ENCODE measurements at regions not wholly inside any gene's neighbourhood (a gene's known extent, or its start where the extent isn't known, plus 50 kb on each side); places are given as distances from the start of the nearest gene placed in this dataset.

- whole genome bisulfite sequencing, 2 experiments (ENCODE audit: insufficient coverage in 2 of 2), result 50% methylated on average over 1 of the region's 2 CpGs; no CpG with 5 or more reads in 1 of the 2 experiments
- H3K4me3 ChIP-seq (ENCODE audit: extremely low read depth, insufficient read depth, low read length, poor library complexity, severe bottlenecking), result no peak overlapping the region
- no peaks in the 10 kb centered on the region for H3K4me1 ChIP-seq (ENCODE audit: control insufficient read depth, insufficient read depth, low read length, poor library complexity, severe bottlenecking)
- no peaks in the 10 kb centered on the region for H3K36me3 ChIP-seq (ENCODE audit: control insufficient read depth, insufficient read depth, low read length)
- H3K27ac ChIP-seq (ENCODE audit: low read depth, low read length, severe bottlenecking), result no peak overlapping the region
- H3K9me3 ChIP-seq (ENCODE audit: control insufficient read depth, low read length), result no peaks in the 10 kb centered on the region
Measured at GRCh38 chr5:124895236-124895635, 148.8 kb upstream of the ZNF608 start.

DNA sequence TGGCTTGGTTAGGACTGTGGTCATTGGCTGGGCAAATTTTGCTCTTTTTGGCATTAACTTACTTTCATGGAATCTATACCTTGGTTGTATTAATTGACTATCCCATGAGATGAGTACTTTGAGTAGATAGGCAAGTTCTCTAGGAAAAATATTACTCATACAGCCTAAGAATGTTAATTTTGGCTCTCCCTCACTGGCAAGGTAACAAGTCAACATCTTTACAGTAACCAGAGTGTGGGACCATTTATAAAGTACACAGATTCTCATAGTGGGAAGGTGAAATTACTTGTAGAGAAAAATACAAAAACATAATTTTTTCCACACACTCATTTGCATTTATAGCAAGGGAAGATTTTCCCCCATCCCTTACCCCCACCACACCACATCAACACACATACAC is 154.6 kb upstream of the ZNF608 start:
- Histone ChIP-seq H3K9me3 (ENCODE audit: control insufficient read depth, low read length) (no peaks in the 10 kb centered on the region), H3K4me3 (ENCODE audit: extremely low read depth, insufficient read depth, low read length, poor library complexity, severe bottlenecking) (no peak overlapping the region), H3K4me1 (ENCODE audit: control insufficient read depth, insufficient read depth, low read length, poor library complexity, severe bottlenecking) (peaks cover 16% of the 10 kb centered on the region), H3K27ac (ENCODE audit: low read depth, low read length, severe bottlenecking) (no peak overlapping the region), H3K36me3 (ENCODE audit: control insufficient read depth, insufficient read depth, low read length) (no peaks in the 10 kb centered on the region)

DNA sequence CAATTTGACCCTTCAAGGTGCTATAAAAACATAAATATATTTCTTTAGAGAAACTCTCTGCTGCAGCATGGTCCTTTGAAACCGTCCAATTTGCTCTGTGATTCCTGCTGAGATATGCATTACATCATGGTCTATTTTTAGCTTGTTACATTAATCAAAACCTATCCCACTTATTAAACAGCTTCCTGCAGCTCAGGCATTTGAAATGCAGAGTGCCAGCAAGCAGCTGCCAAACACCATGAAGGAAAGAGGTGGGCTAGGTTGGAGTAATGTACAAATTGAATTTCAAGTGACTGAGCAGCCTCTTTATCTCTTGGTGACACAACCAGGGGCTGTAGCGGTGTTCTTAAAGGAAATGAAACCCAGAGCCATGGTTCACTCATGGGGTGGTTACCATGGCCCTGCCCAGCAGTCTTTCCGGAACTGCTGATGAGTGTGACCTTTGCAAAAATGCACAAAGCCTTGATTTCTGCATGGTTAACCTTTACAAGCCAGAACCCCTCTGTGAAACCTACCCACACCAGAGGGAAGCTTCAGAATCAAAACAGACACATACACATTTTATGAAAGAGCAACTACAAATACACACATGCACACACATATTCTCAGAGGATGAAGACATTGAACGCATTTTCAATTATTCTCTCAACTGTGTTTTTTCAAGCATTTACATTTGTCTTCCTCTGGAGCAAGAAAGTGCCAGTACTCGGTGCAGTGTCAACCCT is 155.8 kb upstream of the ZNF608 start:
- 46 to 54% methylated on average over 2 to 3 of the region's 5 CpGs for WGBS, 2 experiments (ENCODE audit: insufficient coverage in 2 of 2)
- Histone ChIP-seq H3K27ac (ENCODE audit: low read depth, low read length, severe bottlenecking) (peak overlapping the region; percentile 71), H3K4me3 (ENCODE audit: extremely low read depth, insufficient read depth, low read length, poor library complexity, severe bottlenecking) (no peak overlapping the region), H3K36me3 (ENCODE audit: control insufficient read depth, insufficient read depth, low read length) (no peaks in the 10 kb centered on the region), H3K9me3 (ENCODE audit: control insufficient read depth, low read length) (no peaks in the 10 kb centered on the region), H3K4me1 (ENCODE audit: control insufficient read depth, insufficient read depth, low read length, poor library complexity, severe bottlenecking) (peaks cover 28% of the 10 kb centered on the region)

DNA sequence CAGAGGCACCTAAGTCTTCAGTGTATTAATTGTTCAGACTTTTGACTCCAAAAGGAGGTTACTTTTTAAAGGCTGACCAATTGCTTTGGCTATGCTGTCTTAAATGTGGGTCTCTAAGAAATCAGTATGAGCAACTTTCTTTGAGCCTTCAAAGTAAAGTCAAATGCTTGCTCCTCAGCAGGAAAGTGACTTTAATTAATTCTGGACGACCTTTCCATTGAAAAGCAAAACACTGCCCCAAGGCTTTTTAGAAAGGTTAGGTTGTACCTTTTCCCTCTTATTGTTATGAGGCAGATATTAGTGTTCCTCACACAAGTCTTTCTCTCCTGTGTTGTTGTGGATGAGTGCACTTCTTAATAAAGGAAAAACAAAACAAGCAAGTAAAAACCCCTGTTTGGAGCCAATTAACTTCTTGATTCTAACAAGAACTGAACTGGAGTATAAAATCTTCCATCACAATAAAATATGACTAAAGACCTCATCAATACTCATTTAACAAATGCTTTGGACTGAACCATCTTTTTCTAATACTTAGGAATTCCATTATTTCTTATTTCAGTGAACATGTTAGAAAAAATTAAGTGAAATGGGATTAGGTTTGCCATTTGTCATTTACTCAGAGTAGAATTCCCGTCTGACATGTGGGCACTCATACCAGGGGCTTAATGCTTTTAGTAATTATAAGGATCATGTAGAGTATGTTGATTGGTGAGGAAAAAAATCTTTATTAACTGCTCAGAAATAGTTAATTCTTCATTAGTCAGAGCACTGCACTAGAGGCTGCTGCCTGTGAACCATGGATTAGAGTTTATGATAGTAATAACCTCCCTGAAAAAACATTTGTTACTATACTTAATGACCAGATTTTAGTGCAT is 159.1 kb upstream of the ZNF608 start:
- H3K9me3 ChIP-seq (ENCODE audit: control insufficient read depth, low read length), result no peaks in the 10 kb centered on the region
- peaks cover 51% of the 10 kb centered on the region for H3K4me1 ChIP-seq (ENCODE audit: control insufficient read depth, insufficient read depth, low read length, poor library complexity, severe bottlenecking)
- H3K27ac ChIP-seq (ENCODE audit: low read depth, low read length, severe bottlenecking), result peak overlapping the region; percentile 84
- no peak overlapping the region for H3K4me3 ChIP-seq (ENCODE audit: extremely low read depth, insufficient read depth, low read length, poor library complexity, severe bottlenecking)
- no peaks in the 10 kb centered on the region for H3K36me3 ChIP-seq (ENCODE audit: control insufficient read depth, insufficient read depth, low read length)
- WGBS, 2 experiments (ENCODE audit: insufficient coverage in 2 of 2), result 88% methylated on average over 1 of the region's 2 CpGs; no CpG with 5 or more reads in 1 of the 2 experiments

DNA sequence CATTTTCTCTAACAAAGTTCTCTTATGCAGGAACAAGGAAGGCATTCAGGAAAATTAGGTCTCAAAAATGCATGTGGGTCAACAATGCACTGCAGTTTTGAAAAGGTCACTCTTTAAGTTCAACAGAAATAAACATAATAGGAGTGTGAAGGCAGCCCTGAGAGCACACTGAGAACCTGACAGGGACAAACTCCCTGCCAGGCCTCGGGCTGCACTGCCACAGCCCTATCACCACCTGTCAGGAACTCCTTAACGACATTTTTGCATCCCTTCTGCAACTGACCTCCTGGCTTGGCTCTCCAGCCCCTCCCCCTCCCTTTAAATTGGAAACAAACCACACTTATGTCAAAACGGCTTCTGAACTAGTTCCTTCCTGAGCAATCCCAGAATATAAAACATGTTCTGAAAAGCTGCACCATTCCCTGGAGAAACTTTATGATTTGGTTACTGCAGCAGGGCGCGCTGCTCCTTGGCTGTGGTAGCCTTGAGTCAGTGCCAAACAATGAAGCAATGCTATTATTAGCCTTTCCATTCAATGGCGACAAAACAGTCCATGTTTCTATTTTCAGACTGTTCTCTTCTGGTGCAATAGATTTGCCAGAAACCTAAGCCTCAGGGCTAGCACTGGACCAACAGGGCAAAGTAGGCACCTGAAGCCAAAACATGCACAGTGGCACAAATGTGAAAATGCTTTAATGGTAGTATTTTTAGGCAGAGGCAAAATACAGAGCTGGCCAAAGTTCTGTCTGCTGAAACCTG is 160.1 kb upstream of the ZNF608 start:
- 20 to 31% methylated on average over 4 to 6 of the region's 6 CpGs for WGBS, 2 experiments (ENCODE audit: insufficient coverage in 2 of 2)
- Histone ChIP-seq H3K4me1 (ENCODE audit: control insufficient read depth, insufficient read depth, low read length, poor library complexity, severe bottlenecking) (peaks cover 51% of the 10 kb centered on the region), H3K9me3 (ENCODE audit: control insufficient read depth, low read length) (no peaks in the 10 kb centered on the region), H3K4me3 (ENCODE audit: extremely low read depth, insufficient read depth, low read length, poor library complexity, severe bottlenecking) (no peak overlapping the region), H3K36me3 (ENCODE audit: control insufficient read depth, insufficient read depth, low read length) (no peaks in the 10 kb centered on the region), H3K27ac (ENCODE audit: low read depth, low read length, severe bottlenecking) (peak overlapping the region; percentile 84)

- no peak overlapping the region for H3K4me3 ChIP-seq (ENCODE audit: extremely low read depth, insufficient read depth, low read length, poor library complexity, severe bottlenecking)
- peaks cover 45% of the 10 kb centered on the region for H3K4me1 ChIP-seq (ENCODE audit: control insufficient read depth, insufficient read depth, low read length, poor library complexity, severe bottlenecking)
- peak overlapping the region; percentile 84 for H3K27ac ChIP-seq (ENCODE audit: low read depth, low read length, severe bottlenecking)
- H3K36me3 ChIP-seq (ENCODE audit: control insufficient read depth, insufficient read depth, low read length), result no peaks in the 10 kb centered on the region
- H3K9me3 ChIP-seq (ENCODE audit: control insufficient read depth, low read length), result no peaks in the 10 kb centered on the region
- WGBS, 2 experiments (ENCODE audit: insufficient coverage in 2 of 2), result 82 to 85% methylated on average over 5 to 7 of the region's 12 CpGs
Measured at GRCh38 chr5:124907098-124907644, 160.7 kb upstream of the ZNF608 start.

DNA sequence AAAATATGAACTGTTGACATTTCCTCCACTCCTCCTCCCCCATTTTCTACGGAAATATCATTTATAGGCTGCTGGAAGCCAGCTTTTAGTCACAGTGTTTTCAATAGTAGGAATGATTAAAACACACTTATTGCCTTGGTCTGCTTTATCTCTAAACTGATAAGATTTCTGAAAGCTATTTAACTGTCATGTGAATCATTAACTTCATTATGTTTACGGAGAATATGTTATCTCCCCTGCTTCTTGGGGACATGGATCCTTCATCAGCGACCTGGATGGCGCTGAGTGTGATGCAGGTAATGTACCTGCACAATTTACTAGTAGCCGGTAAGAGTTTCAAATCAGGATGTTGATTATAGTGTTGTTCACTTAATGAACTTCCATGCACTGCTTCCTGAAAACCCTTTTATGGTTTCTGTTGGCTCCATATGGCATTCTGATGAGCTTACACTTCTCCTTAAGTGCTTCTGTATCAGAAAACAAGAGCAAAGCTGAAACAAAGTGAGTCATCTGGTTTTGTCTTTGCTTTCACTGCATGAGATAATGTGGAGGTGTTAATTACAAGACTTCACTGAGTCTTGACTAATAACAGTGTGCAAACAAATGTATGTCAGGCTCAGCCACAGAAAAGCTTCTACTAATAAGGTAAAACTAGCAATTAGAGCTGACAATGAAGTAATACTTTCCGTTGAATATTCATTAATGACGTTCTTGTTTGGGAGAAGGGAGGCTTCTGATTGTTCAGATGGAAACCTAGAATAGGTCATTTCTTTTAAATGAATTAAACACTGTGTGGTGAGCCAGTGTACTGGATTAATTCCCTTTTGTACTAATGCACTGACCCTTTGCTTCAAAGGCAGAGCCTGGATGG is 162.4 kb upstream of the ZNF608 start:
- H3K27ac ChIP-seq (ENCODE audit: low read depth, low read length, severe bottlenecking), result peak overlapping the region; percentile 48

GRCh38 chr5:124909734-124910133 is 163.3 kb upstream of the ZNF608 start:
- Histone ChIP-seq H3K36me3 (ENCODE audit: control insufficient read depth, insufficient read depth, low read length) (no peaks in the 10 kb centered on the region), H3K4me3 (ENCODE audit: extremely low read depth, insufficient read depth, low read length, poor library complexity, severe bottlenecking) (no peak overlapping the region), H3K9me3 (ENCODE audit: control insufficient read depth, low read length) (no peaks in the 10 kb centered on the region), H3K4me1 (ENCODE audit: control insufficient read depth, insufficient read depth, low read length, poor library complexity, severe bottlenecking) (peaks cover 39% of the 10 kb centered on the region), H3K27ac (ENCODE audit: low read depth, low read length, severe bottlenecking) (no peak overlapping the region)
- WGBS, 2 experiments (ENCODE audit: insufficient coverage in 2 of 2), result 93 to 97% methylated on average over 3 to 4 of the region's 5 CpGs

More for the DNA sequence above, 162.4 kb upstream of the ZNF608 start:
- H3K4me1 ChIP-seq (ENCODE audit: control insufficient read depth, insufficient read depth, low read length, poor library complexity, severe bottlenecking), result peaks cover 39% of the 10 kb centered on the region
- H3K9me3 ChIP-seq (ENCODE audit: control insufficient read depth, low read length), result no peaks in the 10 kb centered on the region
- WGBS, 2 experiments (ENCODE audit: insufficient coverage in 2 of 2), result 71 to 74% methylated on average over 4 to 6 of the region's 7 CpGs
- H3K4me3 ChIP-seq (ENCODE audit: extremely low read depth, insufficient read depth, low read length, poor library complexity, severe bottlenecking), result no peak overlapping the region
- H3K36me3 ChIP-seq (ENCODE audit: control insufficient read depth, insufficient read depth, low read length), result no peaks in the 10 kb centered on the region

DNA sequence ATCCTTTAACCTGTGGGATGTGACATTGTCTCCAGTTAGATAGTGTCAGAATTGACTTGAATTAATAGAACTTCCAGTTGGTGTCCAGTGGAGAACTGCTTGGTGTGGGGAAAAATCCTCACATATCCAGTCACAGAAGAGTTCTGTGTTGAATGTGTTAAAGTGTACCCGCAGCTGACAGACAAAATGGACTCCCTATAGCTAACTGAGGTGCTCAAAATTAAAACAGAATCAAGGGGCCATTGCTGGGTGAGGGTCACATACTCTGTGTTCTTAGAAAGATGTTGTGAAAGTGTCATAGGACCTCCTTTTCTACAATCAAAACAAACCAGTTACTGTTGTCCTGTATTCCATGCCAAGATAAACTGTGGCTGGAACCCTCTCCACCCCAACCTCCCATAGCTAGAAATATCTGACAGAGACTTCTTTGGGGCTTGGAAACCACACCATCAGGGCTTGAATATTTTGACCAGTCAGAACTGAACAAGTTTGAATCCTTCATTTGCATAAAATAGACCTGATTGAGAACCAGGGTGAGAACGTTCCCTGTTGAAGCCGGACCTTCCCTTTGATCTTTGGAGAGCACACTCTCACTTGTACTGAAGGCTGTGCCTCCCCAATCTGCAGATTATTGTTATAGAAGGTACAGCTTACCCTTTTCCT is 164.0 kb upstream of the ZNF608 start:
- Histone ChIP-seq H3K4me3 (ENCODE audit: extremely low read depth, insufficient read depth, low read length, poor library complexity, severe bottlenecking) (no peak overlapping the region), H3K36me3 (ENCODE audit: control insufficient read depth, insufficient read depth, low read length) (no peaks in the 10 kb centered on the region), H3K4me1 (ENCODE audit: control insufficient read depth, insufficient read depth, low read length, poor library complexity, severe bottlenecking) (peaks cover 39% of the 10 kb centered on the region), H3K9me3 (ENCODE audit: control insufficient read depth, low read length) (no peaks in the 10 kb centered on the region), H3K27ac (ENCODE audit: low read depth, low read length, severe bottlenecking) (no peak overlapping the region)
- whole genome bisulfite sequencing, 2 experiments (ENCODE audit: insufficient coverage in 2 of 2), result 80 to 100% methylated on average over 1 to 2 of the region's 3 CpGs

Measured in mesodermal cell (in vitro differentiated cells).